Suprapubic skin (tissue), 4 donors: ENCODE measurements at regions not wholly inside any gene's neighbourhood (a gene's known extent, or its start where the extent isn't known, plus 50 kb on each side); places are given as distances from the start of the nearest gene placed in this dataset.

Experiments used
- DNase-seq, 2 donors: peaks; one replicate each; pipeline ENCODE4 v3.0.0-alpha.2; 2019; ENCODE audit warnings: low spot score in 2 of 2
- H3K27ac ChIP-seq: fragments of 200-600 bp; sonication (generic); one replicate; pipeline ENCODE4 v1.5.1; 2019
- H3K27me3 ChIP-seq: fragments of 200-600 bp; sonication (generic); one replicate; pipeline ENCODE4 v1.5.1; 2019
- H3K36me3 ChIP-seq: fragments of 200-600 bp; sonication (generic); one replicate; pipeline ENCODE4 v1.5.1; 2019
- H3K4me1 ChIP-seq: fragments of 200-600 bp; sonication (generic); one replicate; pipeline ENCODE4 v1.5.1; 2019
- H3K4me3 ChIP-seq: fragments of 200-600 bp; sonication (generic); one replicate; pipeline ENCODE4 v1.5.1; 2019; ENCODE audit warnings: mild to moderate bottlenecking
- H3K9me3 ChIP-seq: fragments of 200-600 bp; sonication (generic); one replicate; pipeline ENCODE4 v1.5.1; 2019
- EP300 ChIP-seq: sonication (generic); formaldehyde crosslinking; IDR thresholded peaks from one replicate; pipeline ENCODE4 v1.6.1; 2017; ENCODE audit warnings: antibody characterized with exemption
- POLR2A ChIP-seq, 2 donors: fragments of 450-650 bp; IDR thresholded peaks; one replicate each; pipeline ENCODE4 v1.6.1; 2017; ENCODE audit warnings: antibody characterized with exemption in 2 of 2, mild to moderate bottlenecking in 2 of 2, moderate library complexity in 2 of 2
- POLR2AphosphoS5 ChIP-seq, 3 donors: sonication (generic); formaldehyde crosslinking; IDR thresholded peaks; one replicate each; pipeline ENCODE4 v1.6.1; 2017; ENCODE audit warnings: antibody characterized with exemption in 3 of 3
- WGBS: methylation state at CpG from one replicate; pipeline ENCODE4 v1.1.5; 2018; 5-methylcytosine and 5-hydroxymethylcytosine counted together
- TF ChIP-seq, protein P1 (sequence below), 2 donors: fragments of 200-600 bp in 1 of 2; fragments of 450-650 bp in 1 of 2; sonication (generic) in 1 of 2; IDR thresholded peaks; one replicate each; pipeline ENCODE4 v1.5.1; 2016 to 2019; ENCODE audit warnings: antibody characterized with exemption in 2 of 2, mild to moderate bottlenecking in 1 of 2, moderate library complexity in 1 of 2

DNA sequence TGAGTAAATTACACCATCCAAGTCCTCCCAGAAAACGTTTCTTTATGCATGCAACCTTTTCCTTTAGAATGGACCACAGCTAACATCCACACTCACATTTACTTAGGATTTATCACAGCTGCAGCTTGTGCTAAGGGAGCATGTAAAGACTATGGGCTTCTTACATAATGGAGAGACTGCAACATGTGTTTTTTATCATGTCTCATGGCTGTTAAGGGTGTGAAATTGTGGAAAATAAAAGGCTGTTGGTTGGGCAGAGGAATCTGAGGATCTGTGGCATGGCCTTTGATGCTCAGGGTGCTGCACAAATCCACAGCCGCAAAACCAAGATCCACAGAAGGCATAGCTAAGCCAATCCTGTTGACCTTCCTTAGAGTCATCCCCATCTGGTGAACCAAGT lies 112.0 kb upstream of the MTNR1B start:
- Histone ChIP-seq H3K27me3 (no peaks in the 10 kb centered on the region), H3K4me3 (no peak overlapping the region), H3K36me3 (no peaks in the 10 kb centered on the region), H3K27ac (no peak overlapping the region), H3K9me3 (no peaks in the 10 kb centered on the region), H3K4me1 (peaks cover 7% of the 10 kb centered on the region)
- DNase-seq: no peak
- no peak for TF ChIP-seq EP300
- TF ChIP-seq POLR2A (IDR thresholded peaks at IDR 0.05): no peak
- TF ChIP-seq POLR2AphosphoS5 (IDR thresholded peaks at IDR 0.05): no peak
- TF ChIP-seq, protein P1, sequence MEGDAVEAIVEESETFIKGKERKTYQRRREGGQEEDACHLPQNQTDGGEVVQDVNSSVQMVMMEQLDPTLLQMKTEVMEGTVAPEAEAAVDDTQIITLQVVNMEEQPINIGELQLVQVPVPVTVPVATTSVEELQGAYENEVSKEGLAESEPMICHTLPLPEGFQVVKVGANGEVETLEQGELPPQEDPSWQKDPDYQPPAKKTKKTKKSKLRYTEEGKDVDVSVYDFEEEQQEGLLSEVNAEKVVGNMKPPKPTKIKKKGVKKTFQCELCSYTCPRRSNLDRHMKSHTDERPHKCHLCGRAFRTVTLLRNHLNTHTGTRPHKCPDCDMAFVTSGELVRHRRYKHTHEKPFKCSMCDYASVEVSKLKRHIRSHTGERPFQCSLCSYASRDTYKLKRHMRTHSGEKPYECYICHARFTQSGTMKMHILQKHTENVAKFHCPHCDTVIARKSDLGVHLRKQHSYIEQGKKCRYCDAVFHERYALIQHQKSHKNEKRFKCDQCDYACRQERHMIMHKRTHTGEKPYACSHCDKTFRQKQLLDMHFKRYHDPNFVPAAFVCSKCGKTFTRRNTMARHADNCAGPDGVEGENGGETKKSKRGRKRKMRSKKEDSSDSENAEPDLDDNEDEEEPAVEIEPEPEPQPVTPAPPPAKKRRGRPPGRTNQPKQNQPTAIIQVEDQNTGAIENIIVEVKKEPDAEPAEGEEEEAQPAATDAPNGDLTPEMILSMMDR (IDR thresholded peaks at IDR 0.05): no peak
- 57% methylated on average over 2 of the region's 2 CpGs for WGBS

DNA sequence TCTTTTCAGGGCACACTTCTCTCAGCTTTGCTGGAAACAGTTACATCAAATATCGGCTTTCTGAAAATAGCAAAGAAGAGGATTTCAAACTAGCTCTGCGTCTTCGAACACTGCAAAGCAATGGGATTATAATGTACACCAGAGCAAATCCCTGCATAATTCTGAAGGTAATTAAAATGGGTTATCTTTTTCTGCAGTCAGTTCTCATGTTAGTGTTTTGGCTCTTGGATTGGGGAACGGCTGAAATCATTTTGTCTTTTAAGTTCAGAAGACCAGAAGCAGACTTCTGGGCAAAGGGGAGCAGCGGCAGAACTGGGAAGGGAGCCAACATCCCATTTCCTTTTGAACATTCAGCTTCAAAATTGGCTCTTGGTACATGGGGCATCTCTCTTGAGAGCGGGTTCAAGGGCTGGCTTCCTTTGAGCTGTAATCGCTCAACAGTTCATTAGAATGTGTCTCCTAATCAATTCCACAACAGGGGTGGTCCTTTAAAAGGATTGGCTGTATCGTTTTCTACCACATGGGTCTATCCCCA lies 110.2 kb upstream of the MTNR1B start:
- Histone ChIP-seq H3K27me3 (no peaks in the 10 kb centered on the region), H3K9me3 (no peaks in the 10 kb centered on the region), H3K27ac (no peak overlapping the region), H3K4me3 (no peak overlapping the region), H3K36me3 (no peaks in the 10 kb centered on the region), H3K4me1 (no peaks in the 10 kb centered on the region)
- WGBS: 47% methylated on average over 8 of the region's 8 CpGs
- no peak for DNase-seq
- no peak for TF ChIP-seq POLR2AphosphoS5 (IDR thresholded peaks at IDR 0.05)
- TF ChIP-seq POLR2A (IDR thresholded peaks at IDR 0.05): no peak
- TF ChIP-seq EP300: no peak
- TF ChIP-seq, protein P1 (IDR thresholded peaks at IDR 0.05): no peak

DNA sequence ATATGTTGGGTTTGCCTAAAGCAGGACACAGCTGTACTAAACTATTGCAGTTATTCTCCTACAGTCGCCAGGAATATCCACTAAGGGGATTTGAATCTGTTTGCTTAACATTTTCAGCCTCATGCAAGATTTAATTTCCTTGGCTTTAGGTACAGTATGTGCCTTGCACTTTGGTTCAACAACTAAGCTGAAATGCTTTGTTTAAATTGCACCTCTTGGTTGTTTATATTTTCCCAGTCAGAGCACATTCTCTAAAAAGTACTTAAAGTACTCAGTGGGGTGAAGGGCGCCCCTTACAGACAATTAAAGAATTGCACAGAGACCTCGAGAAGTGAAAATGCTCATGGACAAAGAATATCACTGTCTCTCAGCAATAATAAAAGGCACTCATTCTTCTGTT lies 107.8 kb upstream of the MTNR1B start:
- Histone ChIP-seq H3K4me1 (no peaks in the 10 kb centered on the region), H3K27me3 (peaks cover under 1% of the 10 kb centered on the region), H3K36me3 (no peaks in the 10 kb centered on the region), H3K9me3 (no peaks in the 10 kb centered on the region), H3K4me3 (no peak overlapping the region), H3K27ac (no peak overlapping the region)
- 82% methylated on average over 3 of the region's 3 CpGs for WGBS
- TF ChIP-seq EP300 (no peak), POLR2A (IDR thresholded peaks at IDR 0.05) (no peak), POLR2AphosphoS5 (IDR thresholded peaks at IDR 0.05) (no peak)
- TF ChIP-seq, protein P1 (IDR thresholded peaks at IDR 0.05): no peak
- DNase-seq: no peak

DNA sequence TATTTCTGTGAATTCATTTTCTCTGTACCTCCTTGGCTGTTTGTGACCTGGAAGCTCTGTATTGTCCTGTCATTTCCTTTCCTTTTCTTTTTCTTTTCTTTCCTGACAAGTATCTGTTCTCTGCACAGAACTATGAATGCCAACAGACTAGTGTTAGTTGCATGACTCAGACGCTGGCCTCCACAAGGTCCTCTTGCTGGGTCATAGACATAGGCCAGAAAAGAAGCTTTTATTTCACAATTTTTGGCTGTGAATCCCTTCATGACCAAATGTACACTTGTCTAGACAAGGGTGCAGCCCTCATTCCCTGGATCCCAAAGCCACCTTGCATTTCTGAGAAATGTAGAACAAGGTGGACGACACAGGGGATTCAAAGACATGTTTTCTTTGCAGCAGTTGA lies 104.1 kb upstream of the MTNR1B start:
- DNase-seq: no peak
- Histone ChIP-seq H3K27me3 (peaks cover 4% of the 10 kb centered on the region), H3K4me1 (no peaks in the 10 kb centered on the region), H3K9me3 (no peaks in the 10 kb centered on the region), H3K4me3 (no peak overlapping the region), H3K36me3 (no peaks in the 10 kb centered on the region), H3K27ac (no peak overlapping the region)
- WGBS: 64% methylated on average over 2 of the region's 2 CpGs
- TF ChIP-seq, protein P1 (IDR thresholded peaks at IDR 0.05): no peak
- TF ChIP-seq POLR2A (IDR thresholded peaks at IDR 0.05) (no peak), POLR2AphosphoS5 (IDR thresholded peaks at IDR 0.05) (no peak), EP300 (no peak)

DNA sequence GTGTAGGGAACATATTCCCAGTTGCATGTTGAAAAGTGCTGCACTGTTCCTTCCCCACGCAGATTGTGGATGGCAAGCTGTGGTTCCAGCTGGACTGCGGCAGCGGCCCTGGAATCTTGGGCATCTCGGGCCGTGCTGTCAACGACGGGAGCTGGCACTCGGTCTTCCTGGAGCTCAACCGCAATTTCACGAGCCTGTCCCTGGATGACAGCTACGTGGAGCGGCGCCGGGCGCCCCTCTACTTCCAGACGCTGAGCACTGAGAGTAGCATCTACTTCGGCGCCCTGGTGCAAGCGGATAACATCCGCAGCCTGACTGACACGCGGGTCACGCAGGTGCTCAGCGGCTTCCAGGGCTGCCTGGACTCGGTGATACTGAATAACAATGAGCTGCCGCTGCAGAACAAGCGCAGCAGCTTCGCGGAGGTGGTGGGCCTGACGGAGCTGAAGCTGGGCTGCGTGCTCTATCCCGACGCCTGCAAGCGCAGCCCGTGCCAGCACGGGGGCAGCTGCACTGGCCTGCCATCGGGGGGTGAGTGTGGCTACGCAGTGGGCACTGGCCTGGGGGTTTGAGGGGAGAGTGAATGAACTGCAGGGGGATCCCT lies 102.7 kb upstream of the MTNR1B start:
- no peak for TF ChIP-seq POLR2A (IDR thresholded peaks at IDR 0.05)
- no peak for TF ChIP-seq POLR2AphosphoS5 (IDR thresholded peaks at IDR 0.05)
- TF ChIP-seq, protein P1 (IDR thresholded peaks at IDR 0.05): no peak
- TF ChIP-seq EP300: no peak
- H3K4me3 ChIP-seq: no peak overlapping the region
- no peaks in the 10 kb centered on the region for H3K4me1 ChIP-seq
- no peaks in the 10 kb centered on the region for H3K36me3 ChIP-seq
- DNase-seq: no peak
- WGBS: 94% methylated on average over 17 of the region's 38 CpGs
- H3K27ac ChIP-seq: no peak overlapping the region
- no peaks in the 10 kb centered on the region for H3K9me3 ChIP-seq
- H3K27me3 ChIP-seq: peaks cover 4% of the 10 kb centered on the region
